Parathyroid adenoma (tissue), 2 donors: ENCODE measurements at regions not wholly inside any gene's neighbourhood (a gene's known extent, or its start where the extent isn't known, plus 50 kb on each side); places are given as distances from the start of the nearest gene placed in this dataset.

Experiments used
- H2AFZ ChIP-seq: fragments of 300-600 bp; sonication (generic); one replicate; pipeline ENCODE4 v1.7.0; 2017; ENCODE audit warnings: antibody characterized with exemption, mild to moderate bottlenecking
- H3K27ac ChIP-seq: fragments of 300-600 bp; sonication (generic); one replicate; pipeline ENCODE4 v1.7.0; 2017
- H3K27me3 ChIP-seq: fragments of 300-600 bp; sonication (generic); one replicate; pipeline ENCODE4 v1.7.0; 2017; ENCODE audit warnings: low read length; ENCODE audit not compliant: control insufficient read depth, insufficient read depth
- H3K36me3 ChIP-seq: fragments of 300-600 bp; sonication (generic); one replicate; pipeline ENCODE4 v1.7.0; 2017; ENCODE audit warnings: low read length; ENCODE audit not compliant: control insufficient read depth, insufficient read depth
- H3K4me1 ChIP-seq: fragments of 300-600 bp; sonication (generic); one replicate; pipeline ENCODE4 v1.7.0; 2017; ENCODE audit warnings: control low read depth
- H3K4me2 ChIP-seq: fragments of 300-600 bp; sonication (generic); one replicate; pipeline ENCODE4 v1.7.0; 2017; ENCODE audit warnings: low read length
- H3K4me3 ChIP-seq: fragments of 300-600 bp; sonication (generic); one replicate; pipeline ENCODE4 v1.7.0; 2017; ENCODE audit warnings: low read depth, low read length
- H3K79me2 ChIP-seq: fragments of 300-600 bp; sonication (generic); one replicate; pipeline ENCODE4 v1.7.0; 2017; ENCODE audit warnings: control low read depth
- H3K9ac ChIP-seq: fragments of 300-600 bp; sonication (generic); one replicate; pipeline ENCODE4 v1.7.0; 2017; ENCODE audit warnings: mild to moderate bottlenecking
- H3K9me3 ChIP-seq: fragments of 300-600 bp; sonication (generic); one replicate; pipeline ENCODE4 v1.7.0; 2017; ENCODE audit warnings: low read length; ENCODE audit not compliant: control insufficient read depth
- CTCF ChIP-seq: fragments of 300-600 bp; sonication (generic); IDR thresholded peaks from one replicate; pipeline ENCODE4 v1.7.0; 2017; ENCODE audit warnings: antibody characterized with exemption, mild to moderate bottlenecking
- donor health status: primary hyperparathyroidism.

DNA sequence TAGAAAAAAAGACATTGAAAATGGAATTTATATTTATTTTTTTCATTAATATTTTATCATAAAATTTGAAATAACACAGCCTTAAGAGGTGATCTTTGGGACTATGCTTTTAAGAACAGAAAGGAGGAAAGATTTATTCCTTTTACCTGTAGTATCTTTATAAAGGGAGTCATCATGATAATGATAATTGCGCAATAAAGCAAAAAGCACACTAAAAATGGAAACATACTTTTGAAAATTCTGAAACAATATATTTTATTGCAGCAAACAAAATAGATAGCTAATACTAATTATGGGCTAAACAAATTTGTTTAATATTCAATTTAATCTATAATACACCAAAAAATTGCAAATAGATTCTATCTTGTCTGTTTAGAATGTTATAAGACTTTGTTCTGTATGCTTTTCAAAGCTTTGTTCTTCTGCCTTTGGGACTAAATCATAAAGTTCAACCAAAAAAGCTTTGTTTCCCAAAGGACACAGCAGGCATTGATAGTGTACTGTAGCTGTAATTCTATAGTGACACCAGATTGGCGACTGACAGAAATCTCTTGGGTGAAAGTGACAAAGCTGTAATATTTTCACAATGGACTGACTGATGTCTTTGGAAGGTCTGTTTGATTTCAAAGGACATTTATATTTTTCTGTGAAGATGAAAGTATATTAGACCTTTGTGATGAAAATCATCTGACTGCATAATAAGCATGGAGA, 2156.6 kb upstream of the TENM3 start:
- H3K9me3 ChIP-seq = no peaks in the 10 kb centered on the region
- no peaks in the 10 kb centered on the region for H3K27me3 ChIP-seq
- no peak overlapping the region for H3K4me3 ChIP-seq
- H3K36me3 ChIP-seq = no peaks in the 10 kb centered on the region
- no peak overlapping the region for H3K9ac ChIP-seq
- no peak overlapping the region for H3K4me2 ChIP-seq
- no peak overlapping the region for H2AFZ ChIP-seq
- H3K27ac ChIP-seq = no peak overlapping the region
- H3K79me2 ChIP-seq = no peaks in the 10 kb centered on the region
- H3K4me1 ChIP-seq = no peaks in the 10 kb centered on the region
- TF ChIP-seq CTCF = no peak

DNA sequence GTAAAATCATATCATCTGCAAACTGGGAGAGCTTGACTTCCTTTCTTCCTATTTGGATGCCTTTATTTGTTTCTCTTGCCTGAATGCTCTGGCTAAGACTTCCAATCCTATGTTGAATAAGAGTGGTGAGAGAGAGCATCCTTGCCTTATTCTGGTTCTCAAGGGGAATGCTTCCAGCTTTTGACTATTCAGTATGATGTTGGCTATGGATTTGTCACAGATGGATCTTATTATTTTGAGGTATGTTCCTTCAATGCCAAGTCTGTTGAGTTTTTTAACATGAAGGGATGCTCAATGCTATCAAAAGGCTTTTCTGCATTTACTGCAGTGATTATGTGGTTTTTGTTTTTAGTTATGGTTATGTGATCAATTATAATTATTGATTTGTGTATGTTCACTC, 2144.6 kb upstream of the TENM3 start:
- no peaks in the 10 kb centered on the region for H3K9me3 ChIP-seq
- H3K27ac ChIP-seq = no peak overlapping the region
- H3K4me3 ChIP-seq = no peak overlapping the region
- H3K4me1 ChIP-seq = no peaks in the 10 kb centered on the region
- H3K9ac ChIP-seq = no peak overlapping the region
- no peak overlapping the region for H2AFZ ChIP-seq
- TF ChIP-seq CTCF = no peak
- no peaks in the 10 kb centered on the region for H3K27me3 ChIP-seq
- H3K4me2 ChIP-seq = no peak overlapping the region
- no peaks in the 10 kb centered on the region for H3K79me2 ChIP-seq
- H3K36me3 ChIP-seq = no peaks in the 10 kb centered on the region

GRCh38 chr4:180099957-180100356, 2143.2 kb upstream of the TENM3 start:
- no peaks in the 10 kb centered on the region for H3K79me2 ChIP-seq
- no peak overlapping the region for H3K27ac ChIP-seq
- H3K4me3 ChIP-seq = no peak overlapping the region
- H3K9ac ChIP-seq = no peak overlapping the region
- no peaks in the 10 kb centered on the region for H3K4me1 ChIP-seq
- no peak overlapping the region for H3K4me2 ChIP-seq
- no peak overlapping the region for H2AFZ ChIP-seq
- no peak for TF ChIP-seq CTCF
- no peaks in the 10 kb centered on the region for H3K36me3 ChIP-seq
- no peaks in the 10 kb centered on the region for H3K9me3 ChIP-seq
- no peaks in the 10 kb centered on the region for H3K27me3 ChIP-seq

- H3K27ac ChIP-seq = no peak overlapping the region
- H3K9ac ChIP-seq = no peak overlapping the region
- H3K36me3 ChIP-seq = no peaks in the 10 kb centered on the region
- no peak overlapping the region for H2AFZ ChIP-seq
- no peak overlapping the region for H3K4me3 ChIP-seq
- H3K79me2 ChIP-seq = no peaks in the 10 kb centered on the region
- TF ChIP-seq CTCF = no peak
- H3K4me1 ChIP-seq = no peaks in the 10 kb centered on the region
- H3K4me2 ChIP-seq = no peak overlapping the region
- H3K27me3 ChIP-seq = no peaks in the 10 kb centered on the region
- no peaks in the 10 kb centered on the region for H3K9me3 ChIP-seq
Measured at GRCh38 chr4:180100433-180101344, 2142.5 kb upstream of the TENM3 start.
